Hepatocyte (in vitro differentiated cells): ENCODE measurements at regions not wholly inside any gene's neighbourhood (a gene's known extent, or its start where the extent isn't known, plus 50 kb on each side); places are given as distances from the start of the nearest gene placed in this dataset.

Experiments
- DNase-seq: peaks from one replicate; pipeline ENCODE4 v3.0.0-alpha.2; 2016; ENCODE audit warnings: low spot score
- H2AFZ ChIP-seq: fragments of 200-600 bp; sonication (generic); 2 replicates; pipeline ENCODE4 v1.6.0; 2016; ENCODE audit warnings: antibody characterized with exemption, mild to moderate bottlenecking
- H3K27ac ChIP-seq: fragments of 200-600 bp; sonication (generic); 2 replicates; pipeline ENCODE4 v1.5.1; 2016; ENCODE audit warnings: mild to moderate bottlenecking
- H3K27me3 ChIP-seq: fragments of 200-600 bp; sonication (generic); 2 replicates; pipeline ENCODE4 v1.6.1; 2016
- H3K36me3 ChIP-seq: fragments of 200-600 bp; sonication (generic); replicated peaks from 2 replicates; pipeline ENCODE4 v1.5.1; 2016; ENCODE audit warnings: low read depth; ENCODE audit not compliant: insufficient read depth
- H3K4me1 ChIP-seq: fragments of 200-600 bp; sonication (generic); 2 replicates; pipeline ENCODE4 v1.5.1; 2016; ENCODE audit warnings: mild to moderate bottlenecking, moderate library complexity; ENCODE audit not compliant: insufficient read depth
- H3K4me2 ChIP-seq: fragments of 200-600 bp; sonication (generic); 2 replicates; pipeline ENCODE4 v1.6.0; 2016
- H3K4me3 ChIP-seq: fragments of 200-600 bp; sonication (generic); 2 replicates; pipeline ENCODE4 v1.5.1; 2016; ENCODE audit warnings: mild to moderate bottlenecking
- H3K79me2 ChIP-seq: fragments of 200-600 bp; sonication (generic); 2 replicates; pipeline ENCODE4 v1.6.0; 2017; ENCODE audit warnings: mild to moderate bottlenecking
- H3K9me2 ChIP-seq: fragments of 200-600 bp; sonication (generic); replicated peaks from 2 replicates; pipeline ENCODE4 v1.6.0; 2017; ENCODE audit warnings: mild to moderate bottlenecking; ENCODE audit not compliant: insufficient read depth
- H3K9me3 ChIP-seq: fragments of 200-600 bp; sonication (generic); 2 replicates; pipeline ENCODE4 v1.5.1; 2016; ENCODE audit warnings: low read depth, mild to moderate bottlenecking
- H4K20me1 ChIP-seq: fragments of 200-600 bp; sonication (generic); 2 replicates; pipeline ENCODE4 v1.6.0; 2016; ENCODE audit warnings: mild to moderate bottlenecking; ENCODE audit not compliant: insufficient read depth, poor library complexity, severe bottlenecking
- CTCF ChIP-seq: fragments of 200-600 bp; sonication (generic); IDR thresholded peaks from 2 replicates; pipeline ENCODE4 v1.5.1; 2016; ENCODE audit warnings: antibody characterized with exemption, mild to moderate bottlenecking; ENCODE audit not compliant: poor library complexity
- EZH2 ChIP-seq: fragments of 200-600 bp; sonication (generic); IDR thresholded peaks from 2 replicates; pipeline ENCODE4 v1.6.1; 2016; ENCODE audit warnings: antibody characterized with exemption, mild to moderate bottlenecking, borderline replicate concordance
- EZH2phosphoT487 ChIP-seq: fragments of 200-600 bp; sonication (generic); IDR thresholded peaks from one replicate; pipeline ENCODE4 v1.6.1; 2018; ENCODE audit warnings: antibody characterized with exemption, mild to moderate bottlenecking, low read depth, moderate library complexity; ENCODE audit not compliant: unreplicated experiment, severe bottlenecking
- WGBS: methylation state at CpG from one replicate; pipeline ENCODE4 v1.1.6; 2016; ENCODE audit warnings: low lambda C conversion rate; ENCODE audit errors: missing lambda C conversion rate; 5-methylcytosine and 5-hydroxymethylcytosine counted together

DNA sequence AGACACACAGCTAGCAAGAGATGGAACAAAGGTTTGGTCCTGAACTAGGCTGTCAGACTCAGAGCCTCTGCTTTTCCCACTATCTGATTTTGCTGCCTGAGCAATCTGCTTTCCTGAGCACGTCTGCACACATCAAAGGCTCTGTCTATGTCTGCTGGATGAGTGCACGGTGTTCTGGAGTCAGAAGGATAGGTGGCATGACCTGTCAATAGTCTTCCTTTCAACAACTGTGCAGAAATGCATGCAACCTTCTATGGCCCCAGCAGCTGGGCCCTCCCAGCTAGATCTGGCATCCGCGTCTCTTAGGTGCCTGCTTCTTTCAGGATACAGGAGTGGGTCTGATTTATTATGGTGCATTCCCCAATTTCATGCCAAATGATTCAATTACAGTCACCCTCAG, 138.3 kb downstream of the UTP18 start:
- H3K9me3 ChIP-seq: no peaks in the 10 kb centered on the region
- DNase-seq: no peak
- H3K27me3 ChIP-seq: no peaks in the 10 kb centered on the region
- H3K36me3 ChIP-seq: no peaks in the 10 kb centered on the region
- no peaks in the 10 kb centered on the region for H4K20me1 ChIP-seq
- no peak overlapping the region for H2AFZ ChIP-seq
- H3K9me2 ChIP-seq: no peaks in the 10 kb centered on the region
- H3K4me3 ChIP-seq: no peak overlapping the region
- 43% methylated on average over 4 of the region's 4 CpGs for WGBS
- TF ChIP-seq EZH2phosphoT487 (no peak), EZH2 (no peak), CTCF (no peak)
- no peaks in the 10 kb centered on the region for H3K79me2 ChIP-seq
- H3K4me1 ChIP-seq: no peaks in the 10 kb centered on the region
- H3K4me2 ChIP-seq: no peak overlapping the region
- H3K27ac ChIP-seq: no peak overlapping the region

GRCh38 chr17:51401279-51401678, 140.9 kb downstream of the UTP18 start:
- TF ChIP-seq CTCF: no peak
- no peak for TF ChIP-seq EZH2phosphoT487
- no peak for TF ChIP-seq EZH2
- no peaks in the 10 kb centered on the region for H3K36me3 ChIP-seq
- H3K9me3 ChIP-seq: no peaks in the 10 kb centered on the region
- no peaks in the 10 kb centered on the region for H3K79me2 ChIP-seq
- H3K4me3 ChIP-seq: no peak overlapping the region
- no peak overlapping the region for H2AFZ ChIP-seq
- no peaks in the 10 kb centered on the region for H4K20me1 ChIP-seq
- H3K27me3 ChIP-seq: no peaks in the 10 kb centered on the region
- WGBS: 73% methylated on average over 5 of the region's 5 CpGs
- H3K4me1 ChIP-seq: no peaks in the 10 kb centered on the region
- no peak overlapping the region for H3K27ac ChIP-seq
- no peak for DNase-seq
- H3K9me2 ChIP-seq: no peaks in the 10 kb centered on the region
- no peak overlapping the region for H3K4me2 ChIP-seq

DNA sequence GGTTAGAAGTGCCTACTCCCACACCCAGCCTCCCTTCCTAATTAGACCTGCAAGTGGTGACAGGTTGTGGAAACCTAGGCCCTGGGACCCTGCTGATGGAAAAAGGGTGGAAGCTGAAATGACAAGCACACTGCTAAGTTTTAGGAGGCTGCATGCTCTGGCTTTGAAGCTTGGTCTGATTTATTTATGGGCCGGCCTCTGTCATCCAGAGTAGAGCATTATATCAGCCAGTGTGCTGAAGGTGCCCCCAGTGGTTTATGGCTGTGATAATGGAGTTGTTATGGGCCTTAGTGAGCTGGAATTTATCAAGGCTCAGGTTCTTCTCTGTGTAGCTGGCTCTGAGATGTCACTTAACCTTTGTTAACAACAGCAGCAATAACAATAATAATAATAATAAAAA, 142.6 kb downstream of the UTP18 start:
- H3K79me2 ChIP-seq: no peaks in the 10 kb centered on the region
- no peak for TF ChIP-seq EZH2
- no peak for TF ChIP-seq EZH2phosphoT487
- no peak for TF ChIP-seq CTCF
- no peaks in the 10 kb centered on the region for H3K9me3 ChIP-seq
- WGBS: 47% methylated on average over 1 of the region's 1 CpG
- H3K9me2 ChIP-seq: no peaks in the 10 kb centered on the region
- H3K4me1 ChIP-seq: no peaks in the 10 kb centered on the region
- H2AFZ ChIP-seq: no peak overlapping the region
- no peaks in the 10 kb centered on the region for H4K20me1 ChIP-seq
- H3K4me2 ChIP-seq: no peak overlapping the region
- peak; percentile 38 for DNase-seq
- no peaks in the 10 kb centered on the region for H3K36me3 ChIP-seq
- H3K4me3 ChIP-seq: no peak overlapping the region
- H3K27me3 ChIP-seq: no peaks in the 10 kb centered on the region
- no peak overlapping the region for H3K27ac ChIP-seq

GRCh38 chr17:51407576-51407975, 147.2 kb downstream of the UTP18 start:
- H3K9me3 ChIP-seq: no peaks in the 10 kb centered on the region
- no peak overlapping the region for H3K4me3 ChIP-seq
- H3K4me2 ChIP-seq: no peak overlapping the region
- WGBS: 67% methylated on average over 5 of the region's 5 CpGs
- H3K27ac ChIP-seq: no peak overlapping the region
- H3K36me3 ChIP-seq: no peaks in the 10 kb centered on the region
- H2AFZ ChIP-seq: no peak overlapping the region
- no peaks in the 10 kb centered on the region for H3K27me3 ChIP-seq
- no peaks in the 10 kb centered on the region for H3K9me2 ChIP-seq
- H4K20me1 ChIP-seq: no peaks in the 10 kb centered on the region
- TF ChIP-seq EZH2phosphoT487 (no peak), CTCF (no peak), EZH2 (no peak)
- no peaks in the 10 kb centered on the region for H3K79me2 ChIP-seq
- H3K4me1 ChIP-seq: no peaks in the 10 kb centered on the region
- no peak for DNase-seq
